ENCODE measurements at regions not wholly inside any gene's neighbourhood (a gene's known extent, or its start where the extent isn't known, plus 50 kb on each side); places are given as distances from the start of the nearest gene placed in this dataset.

DNA sequence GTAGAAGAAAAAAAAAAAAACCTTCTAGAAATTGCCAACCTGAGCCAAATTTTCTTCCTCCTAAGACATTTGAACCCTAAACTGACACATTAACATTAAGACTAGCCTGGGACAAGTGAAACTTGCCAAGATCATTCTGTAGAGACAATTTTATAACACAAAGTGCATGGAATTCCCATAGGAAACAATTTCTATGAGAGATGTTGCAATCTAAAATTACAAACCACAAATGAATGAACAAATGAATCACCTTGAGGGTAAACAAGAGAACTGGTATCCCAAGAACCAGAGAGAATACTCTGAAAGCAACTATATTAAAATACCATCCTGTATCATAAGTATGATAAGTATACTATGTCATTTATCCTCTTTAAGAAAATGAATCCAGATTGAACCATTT is 165.3 kb downstream of the DICER1 start:
- no peak for DNase-seq

DNA sequence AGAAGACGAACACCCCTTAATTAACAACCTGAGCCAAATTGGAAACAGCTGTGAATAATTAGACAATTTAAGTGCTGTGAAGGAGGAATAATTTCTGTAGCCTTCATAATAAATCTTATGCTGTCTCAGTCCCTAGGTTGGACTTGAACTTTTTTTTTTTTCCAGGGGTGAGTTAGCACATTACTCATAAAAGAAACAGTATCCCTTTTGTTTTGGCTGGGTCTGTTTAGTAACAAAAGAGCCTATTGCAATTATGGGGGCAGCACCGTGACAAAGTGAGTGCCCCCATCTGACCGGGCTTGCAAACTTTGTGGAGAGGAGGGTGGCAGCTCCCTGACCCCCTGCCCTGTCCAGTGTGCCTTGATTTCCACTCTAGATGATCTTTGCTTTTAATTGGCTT is 167.4 kb downstream of the DICER1 start:
- no peak for DNase-seq

DNA sequence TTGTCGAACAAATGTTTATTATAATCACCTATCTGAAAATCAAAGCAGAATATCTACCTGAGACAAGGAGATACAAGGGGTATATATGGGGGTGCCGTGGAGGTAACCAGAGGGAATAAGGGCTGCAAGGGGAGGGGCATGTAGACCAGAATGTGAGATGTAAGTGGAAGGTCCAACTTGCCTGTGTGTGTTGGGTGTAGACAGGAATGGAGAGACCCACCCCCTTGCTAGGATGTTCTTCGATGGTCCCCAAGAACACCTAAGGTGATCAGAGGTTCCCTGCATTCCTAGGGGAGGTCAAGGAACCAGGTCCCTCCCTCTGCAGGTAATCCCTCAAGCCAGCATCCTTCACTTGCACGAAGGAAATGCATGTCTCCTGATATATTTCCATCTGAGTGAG is 167.9 kb downstream of the DICER1 start:
- DNase-seq: no peak

DNA sequence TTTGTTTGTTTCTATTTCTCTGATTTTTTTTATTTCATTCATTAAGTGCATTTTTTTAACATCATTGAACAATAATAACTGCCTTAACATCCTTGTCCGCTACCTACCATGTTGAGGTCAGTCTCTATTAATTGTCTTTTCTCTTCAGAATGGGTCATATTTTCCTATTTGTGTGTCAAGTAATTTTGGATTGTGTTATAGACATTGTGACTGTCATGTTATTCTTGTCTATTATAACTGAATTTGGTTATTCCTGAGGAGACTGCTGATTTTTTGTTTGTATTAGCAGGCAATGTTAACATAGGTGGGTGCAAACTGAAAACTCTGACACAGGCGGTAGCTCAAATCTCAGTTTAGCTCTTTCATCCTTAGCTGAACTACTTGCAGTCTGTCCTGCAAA is 169.9 kb downstream of the DICER1 start:
- no peak for DNase-seq

DNA sequence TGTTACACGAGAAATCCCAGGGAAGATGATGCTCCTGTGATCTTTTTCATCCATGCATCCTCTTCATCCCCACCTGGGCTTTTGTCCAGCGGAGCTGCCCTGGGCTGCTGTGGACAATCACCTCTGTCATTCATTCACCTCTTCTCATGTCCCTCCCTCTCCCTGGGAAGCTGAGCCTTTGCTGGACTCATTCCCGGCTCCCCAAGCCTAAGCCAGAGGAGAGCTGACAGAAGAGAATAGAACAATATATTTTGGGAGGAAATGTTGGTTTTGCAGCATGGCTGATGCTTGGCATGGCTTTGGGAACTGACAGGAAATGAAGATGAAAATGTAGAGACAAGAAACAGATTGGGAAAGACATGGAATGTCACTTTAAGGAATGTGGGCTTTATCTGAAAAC is 177.4 kb downstream of the DICER1 start:
- no peak for DNase-seq

DNA sequence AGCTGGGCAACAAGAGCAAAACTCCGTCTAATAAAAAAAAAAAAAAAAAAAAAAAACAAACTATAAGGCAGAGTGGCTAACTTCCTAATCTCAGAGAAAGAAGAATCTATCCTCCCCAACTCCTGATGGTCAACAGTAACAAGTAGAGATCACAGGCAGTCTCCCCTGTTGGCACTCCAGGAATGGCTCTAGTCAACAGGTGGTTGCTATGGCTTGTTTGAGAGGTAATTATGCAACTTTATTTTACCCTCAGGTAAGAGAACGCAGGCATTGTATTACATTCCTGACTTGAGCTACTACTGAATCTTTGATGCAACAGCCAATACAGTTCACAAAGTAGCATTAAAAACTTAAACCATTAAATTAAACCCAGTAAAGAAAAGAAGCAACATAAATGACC is 180.3 kb downstream of the DICER1 start:
- DNase-seq: no peak

DNA sequence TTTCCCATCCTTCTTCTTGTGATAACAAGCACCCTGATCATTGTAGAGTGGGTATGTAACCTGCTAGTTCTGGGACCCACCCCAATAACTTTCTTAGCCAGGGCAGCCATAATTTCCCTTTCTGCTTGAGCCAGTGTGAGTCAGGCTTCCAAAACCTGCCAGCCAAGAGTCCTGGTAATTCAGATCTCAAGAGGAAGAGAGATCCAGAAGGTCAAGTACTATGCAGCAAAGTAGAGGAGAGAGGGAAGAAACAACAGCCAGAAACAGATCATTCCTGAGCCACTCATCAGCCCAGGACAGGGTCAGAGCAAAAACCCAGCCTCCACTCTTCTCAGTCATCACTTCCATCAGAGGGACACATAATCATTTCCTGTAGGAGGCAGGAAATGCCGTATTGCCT is 182.0 kb downstream of the DICER1 start:
- no peak for DNase-seq

DNA sequence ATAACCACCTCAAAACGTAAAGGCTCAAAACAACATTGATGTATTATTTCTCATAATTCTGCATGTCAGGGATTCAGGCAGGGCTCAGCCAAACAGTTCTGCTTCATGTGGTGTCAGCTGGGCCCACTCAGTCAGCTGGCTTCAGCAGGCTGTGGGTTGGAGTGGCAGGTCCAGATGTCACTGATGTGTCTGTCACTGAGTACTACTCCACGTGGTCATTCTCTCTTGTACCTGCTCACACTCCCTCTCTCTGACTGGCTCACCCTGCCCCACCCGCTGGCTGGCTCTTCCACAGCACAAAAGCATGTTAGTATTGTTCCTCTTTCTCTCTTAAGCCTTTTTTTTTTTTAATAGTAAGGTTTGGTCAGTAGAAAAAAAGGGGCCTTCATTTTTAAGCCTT is 182.4 kb downstream of the DICER1 start:
- no peak for DNase-seq

DNA sequence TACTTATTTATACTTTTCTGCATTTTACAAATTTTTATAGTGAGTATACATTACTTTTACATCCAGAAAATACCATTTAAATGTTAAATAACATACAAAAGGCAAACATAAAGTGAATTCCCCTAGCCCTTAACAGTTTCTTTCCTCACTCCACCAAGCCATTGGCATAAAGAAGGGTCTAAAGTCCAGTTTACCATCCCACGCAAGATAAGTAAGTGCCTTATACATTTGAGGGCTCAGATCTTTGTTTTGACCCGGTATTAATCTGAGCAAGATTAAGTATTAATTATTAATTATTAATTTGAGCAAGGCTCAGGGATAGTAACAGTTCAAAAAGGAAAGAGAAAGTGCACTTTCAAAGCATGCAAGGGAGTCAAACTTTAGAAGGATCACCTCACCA is 182.9 kb downstream of the DICER1 start:
- DNase-seq: no peak

DNA sequence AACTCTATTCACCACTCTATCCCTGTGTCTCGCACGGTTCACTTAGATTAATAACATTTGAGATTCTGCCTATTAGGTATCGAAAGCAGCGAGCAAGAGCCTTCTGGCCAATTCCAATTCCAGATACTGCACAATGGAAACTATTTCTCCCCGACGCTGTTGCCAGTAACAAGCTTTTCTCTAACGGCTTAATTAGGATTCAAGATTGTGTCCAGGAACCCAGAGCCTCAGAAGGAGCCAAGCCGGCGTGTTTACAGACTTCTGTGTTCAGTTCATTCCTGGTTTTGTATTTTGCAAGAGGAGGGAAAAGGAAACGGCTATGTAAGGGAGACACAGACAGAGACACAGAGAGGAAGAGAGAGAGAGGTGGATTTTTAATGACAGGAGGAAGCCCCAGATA is 185.6 kb downstream of the DICER1 start:
- DNase-seq: no peak

DNA sequence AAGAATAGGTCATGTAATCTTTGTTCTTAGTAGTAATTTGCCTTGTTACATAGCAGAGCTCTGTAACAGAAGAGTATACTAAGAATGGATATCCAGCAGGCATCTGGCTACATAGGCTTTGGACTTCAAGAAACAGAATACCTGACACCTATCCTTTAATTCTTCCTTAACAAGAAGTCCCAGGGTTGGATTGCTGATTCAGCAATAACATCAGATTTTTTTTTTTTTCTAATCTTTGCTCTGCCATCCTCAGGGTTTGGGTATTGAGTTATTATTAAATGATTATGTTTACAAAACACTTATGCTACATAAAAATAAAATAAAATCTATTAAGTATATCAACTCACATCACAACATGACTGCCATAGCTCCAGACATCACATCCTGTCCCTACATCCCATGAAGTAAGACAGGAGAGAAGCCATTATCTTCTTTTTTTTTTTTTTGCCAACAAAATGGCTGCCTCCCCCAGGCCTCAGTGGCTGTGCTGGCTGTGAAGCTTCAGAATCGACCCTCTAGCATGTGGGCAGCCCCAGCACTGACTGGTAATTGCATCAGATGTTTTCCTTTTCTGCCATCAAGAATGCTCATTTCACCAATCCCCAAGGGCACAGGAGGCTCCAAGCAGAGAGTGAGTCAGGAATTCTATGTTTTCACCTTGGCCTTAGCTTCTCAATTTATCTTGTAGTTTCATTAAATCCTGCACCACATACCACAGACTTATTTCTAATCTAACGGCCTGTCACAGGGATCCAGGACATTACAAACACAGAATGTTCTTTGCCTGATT is 186.2 kb downstream of the DICER1 start:
- DNase-seq: no peak

DNA sequence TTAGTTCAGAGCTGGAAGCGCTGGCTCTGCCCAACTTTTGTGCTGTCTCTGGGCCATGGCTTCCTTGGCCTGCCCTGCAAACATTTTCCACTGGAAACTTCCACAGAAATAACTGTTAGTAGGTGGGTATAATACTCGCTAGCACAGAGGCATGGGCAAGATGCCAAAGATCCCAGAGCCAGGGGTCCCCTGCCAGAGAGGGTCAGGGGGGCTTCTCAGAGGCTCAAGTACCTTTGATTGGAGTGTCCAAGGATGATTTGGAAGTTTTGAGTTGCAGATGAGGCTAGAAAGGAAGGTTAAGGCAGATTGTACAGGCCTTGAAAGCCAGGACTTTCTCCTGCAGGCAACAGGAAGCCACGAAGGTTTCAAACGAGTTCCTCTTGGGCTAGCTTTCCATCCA is 187.6 kb downstream of the DICER1 start:
- no peak for DNase-seq

DNA sequence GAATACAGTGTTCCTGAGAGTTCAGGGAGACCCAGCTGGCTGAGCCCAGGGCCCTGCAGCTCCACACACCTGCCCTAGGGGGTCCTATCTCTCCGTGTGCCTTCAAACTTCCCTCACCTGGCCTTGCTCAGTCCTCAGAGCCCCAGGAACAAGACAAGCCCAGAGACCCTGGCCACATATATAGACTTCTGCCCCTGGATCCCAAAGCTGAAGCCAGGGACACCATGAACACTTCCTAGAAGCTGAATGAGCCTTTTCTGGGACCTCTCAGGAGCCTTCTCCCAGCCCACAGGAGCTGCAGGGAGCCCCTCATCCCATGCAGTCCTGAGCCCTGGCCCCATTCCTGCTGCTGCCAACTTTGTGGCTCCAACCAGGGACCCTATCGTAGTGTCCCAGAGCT is 190.5 kb downstream of the DICER1 start:
- DNase-seq: no peak

DNA sequence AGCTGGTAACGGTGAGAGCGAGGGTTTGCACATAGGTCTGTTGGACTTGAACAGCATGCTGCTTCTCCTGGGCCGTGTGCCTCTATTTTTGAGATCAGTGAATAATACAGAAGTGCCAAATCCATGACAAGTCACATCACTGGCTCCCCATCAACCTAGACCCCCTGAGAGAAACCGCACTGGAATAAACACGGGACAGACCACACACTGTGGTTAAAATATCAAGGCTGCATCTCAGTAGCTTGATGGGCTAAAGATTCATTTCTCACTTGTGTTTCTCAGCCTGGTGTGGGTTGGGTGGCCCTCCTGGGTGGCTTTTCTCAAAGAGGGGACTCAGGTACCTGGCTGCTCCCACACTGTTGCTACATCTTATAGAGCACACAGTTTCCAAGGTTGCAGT is 191.0 kb downstream of the DICER1 start:
- DNase-seq: no peak

DNA sequence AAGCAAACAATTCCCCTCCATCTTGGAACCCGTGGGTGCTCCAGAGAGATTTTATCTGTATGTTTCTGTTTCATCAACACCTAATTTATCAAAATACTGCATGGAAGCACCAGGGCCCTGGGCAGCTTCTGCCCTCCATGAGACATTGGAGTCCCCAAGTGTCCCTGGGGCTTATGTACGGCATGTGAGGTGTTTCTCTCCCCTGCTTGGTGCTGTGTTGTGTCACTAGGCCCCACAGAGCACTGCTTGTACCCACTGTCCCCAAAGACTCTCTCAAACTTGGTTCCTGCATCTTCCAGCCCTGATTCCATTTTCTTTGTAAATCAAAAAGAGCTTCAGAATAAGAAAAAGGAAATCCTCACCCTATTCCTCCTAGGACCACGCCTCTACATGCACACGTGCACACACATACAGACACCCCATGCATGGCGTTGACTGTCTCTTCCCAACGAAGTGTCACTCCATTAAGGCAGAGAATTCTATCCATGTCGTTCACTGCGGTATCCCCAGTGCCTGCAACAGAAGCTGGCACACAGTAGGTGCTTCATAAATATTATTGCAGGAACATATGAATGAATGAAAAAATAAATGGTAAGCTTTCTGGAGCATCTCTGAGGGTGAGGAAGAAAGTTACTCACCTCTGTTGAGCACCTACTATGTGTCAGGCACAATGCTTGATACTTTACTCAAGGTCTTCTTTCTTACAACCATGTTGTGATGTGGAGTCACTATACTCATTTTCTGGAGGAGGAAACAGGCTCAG is 191.6 kb downstream of the DICER1 start:
- DNase-seq: no peak

DNA sequence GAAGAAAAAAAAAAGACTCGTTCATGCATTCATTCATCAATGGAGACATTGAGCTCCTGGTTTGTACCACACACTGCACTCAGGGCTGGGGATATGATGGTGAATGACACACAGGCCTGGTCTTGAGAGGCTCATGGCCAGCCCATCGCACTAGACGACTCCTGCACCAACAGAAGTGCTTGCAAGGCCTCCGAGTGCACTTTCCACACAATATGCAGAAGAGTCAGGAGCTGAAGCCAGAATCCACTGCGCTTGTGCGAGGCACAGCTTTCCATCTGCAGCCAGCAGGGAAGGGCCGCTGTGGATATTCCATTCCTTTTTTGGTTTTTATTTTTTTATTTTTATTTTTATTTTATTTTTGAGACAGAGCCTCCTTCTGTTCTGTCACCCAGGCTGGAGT is 192.4 kb downstream of the DICER1 start:
- DNase-seq: no peak

DNA sequence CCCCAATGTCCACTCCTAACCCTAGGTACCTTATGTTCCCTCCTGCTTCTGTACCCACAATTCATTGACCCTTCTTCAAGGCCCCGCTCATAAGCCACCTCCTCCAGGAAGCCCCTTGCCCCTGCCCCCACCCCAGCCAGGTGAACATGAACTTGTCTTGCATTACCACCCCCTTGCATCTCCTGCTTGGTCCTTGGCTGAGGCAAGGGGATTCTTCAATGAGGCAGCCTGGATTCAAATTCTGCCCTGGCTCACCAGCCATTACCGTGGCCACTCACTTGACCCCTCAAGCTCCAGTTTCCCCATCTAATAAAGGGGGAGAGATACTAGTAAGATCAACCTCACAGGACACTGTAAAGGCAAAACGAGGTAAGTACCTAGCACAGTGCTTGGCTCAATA is 193.1 kb downstream of the DICER1 start:
- no peak for DNase-seq

DNA sequence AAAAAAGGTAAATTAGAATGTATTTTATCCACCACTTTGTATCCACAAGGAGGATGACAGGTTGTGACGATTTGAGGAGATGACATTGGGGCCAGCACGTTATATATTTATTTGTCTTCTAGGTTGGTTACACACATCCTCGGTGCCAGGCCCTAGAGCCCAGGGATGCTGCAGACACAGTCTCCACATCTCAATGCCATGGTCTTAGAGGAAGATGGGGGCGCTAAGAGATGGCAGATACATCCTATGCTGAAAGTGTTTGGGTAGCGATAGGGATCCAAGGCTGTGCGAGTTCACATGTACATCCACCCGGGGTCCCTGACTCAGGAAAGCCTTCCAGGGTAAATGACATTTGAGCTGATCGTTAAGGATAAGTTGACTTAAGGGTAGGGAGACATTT is 193.1 kb upstream of the GSC start:
- DNase-seq: no peak

DNA sequence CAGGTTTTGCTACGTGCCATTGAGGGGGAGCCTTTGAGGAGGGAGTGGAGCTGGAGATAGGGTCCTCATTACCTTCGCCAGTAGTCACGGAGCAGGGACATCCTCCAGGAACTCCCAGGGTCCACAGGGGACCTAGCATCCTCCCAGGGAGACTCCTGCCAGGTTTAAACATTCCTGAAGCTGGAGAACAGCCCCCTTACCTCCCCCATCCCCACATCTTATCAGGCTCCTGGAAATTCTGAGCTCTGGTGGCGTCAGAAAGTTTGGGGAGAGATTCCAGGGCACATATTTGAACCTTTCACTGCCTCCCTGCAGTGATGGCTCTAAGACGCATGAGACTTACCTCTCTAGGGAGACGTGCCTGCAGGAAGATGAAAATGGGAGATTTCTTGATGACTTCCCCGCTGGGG is 192.3 kb upstream of the GSC start:
- no peak for DNase-seq

DNA sequence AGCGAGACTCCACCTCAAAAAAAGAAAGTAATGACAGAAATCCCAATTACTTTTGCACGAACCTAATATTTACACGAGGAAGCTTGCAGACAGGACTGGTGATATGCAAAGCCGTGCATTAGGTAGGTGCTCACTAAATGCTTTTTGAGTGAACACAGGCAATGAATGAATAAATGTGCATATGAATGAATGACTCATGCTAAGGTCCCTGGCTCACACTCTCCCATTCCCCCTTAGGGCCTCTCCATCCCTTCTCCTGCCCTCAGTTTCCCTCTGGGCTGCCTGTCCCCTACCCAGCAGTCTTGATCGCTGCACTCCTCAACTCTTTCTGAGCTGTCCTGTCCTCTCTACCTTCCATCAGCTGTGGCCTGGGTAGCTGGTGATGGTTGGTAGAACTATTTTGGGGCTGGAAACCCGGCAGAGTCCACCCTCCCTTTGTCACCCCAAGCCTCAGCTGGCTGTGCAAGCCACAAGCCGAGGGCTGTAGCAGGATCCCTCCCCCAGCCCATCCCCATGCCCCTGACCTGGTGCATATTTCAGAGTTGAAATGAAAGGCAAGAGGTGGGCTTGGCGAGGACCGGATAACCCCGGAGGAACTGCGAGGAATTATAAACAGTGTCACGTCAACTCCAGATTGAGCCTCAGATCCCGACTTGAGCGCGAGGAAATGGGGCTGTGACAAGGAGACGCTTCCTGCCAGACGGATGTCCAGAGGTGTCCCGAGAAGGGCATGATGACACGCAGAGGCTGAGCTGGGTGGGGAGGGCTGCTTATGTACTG is 191.7 kb upstream of the GSC start:
- DNase-seq: no peak

DNA sequence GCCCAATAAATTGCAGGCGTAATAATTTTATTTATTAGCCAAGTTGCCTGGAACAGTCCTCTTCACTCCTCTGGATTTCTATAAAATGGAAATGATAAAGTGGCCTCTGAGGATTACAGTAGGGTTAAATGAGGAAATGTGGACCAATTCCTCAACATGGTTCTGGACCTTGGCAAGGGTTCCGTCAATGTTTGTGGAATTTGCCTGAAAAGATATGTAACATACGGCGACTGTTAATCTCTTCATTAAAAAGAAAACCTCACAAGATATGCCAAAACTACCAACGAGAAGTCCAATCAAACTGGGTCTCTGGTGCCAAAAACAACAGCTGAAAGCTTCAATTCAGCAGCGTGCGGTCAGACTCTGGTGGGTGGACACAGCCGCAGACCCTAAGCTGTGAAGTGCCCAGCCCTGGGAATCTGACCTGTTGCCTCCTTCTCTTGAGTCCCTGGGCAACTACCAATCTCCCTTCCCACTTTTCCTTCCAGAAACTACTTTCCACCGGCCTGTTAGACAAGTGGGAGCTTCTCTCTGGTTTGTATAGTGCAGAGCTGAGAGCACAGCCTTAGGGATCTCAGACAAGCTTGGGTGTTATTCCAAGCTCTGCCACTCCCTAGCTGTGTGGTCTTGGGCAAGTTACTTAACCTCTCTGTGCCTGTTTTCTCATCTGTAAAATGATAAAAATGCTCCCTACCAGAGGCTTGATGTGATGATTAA is 190.5 kb upstream of the GSC start:
- no peak for DNase-seq

DNA sequence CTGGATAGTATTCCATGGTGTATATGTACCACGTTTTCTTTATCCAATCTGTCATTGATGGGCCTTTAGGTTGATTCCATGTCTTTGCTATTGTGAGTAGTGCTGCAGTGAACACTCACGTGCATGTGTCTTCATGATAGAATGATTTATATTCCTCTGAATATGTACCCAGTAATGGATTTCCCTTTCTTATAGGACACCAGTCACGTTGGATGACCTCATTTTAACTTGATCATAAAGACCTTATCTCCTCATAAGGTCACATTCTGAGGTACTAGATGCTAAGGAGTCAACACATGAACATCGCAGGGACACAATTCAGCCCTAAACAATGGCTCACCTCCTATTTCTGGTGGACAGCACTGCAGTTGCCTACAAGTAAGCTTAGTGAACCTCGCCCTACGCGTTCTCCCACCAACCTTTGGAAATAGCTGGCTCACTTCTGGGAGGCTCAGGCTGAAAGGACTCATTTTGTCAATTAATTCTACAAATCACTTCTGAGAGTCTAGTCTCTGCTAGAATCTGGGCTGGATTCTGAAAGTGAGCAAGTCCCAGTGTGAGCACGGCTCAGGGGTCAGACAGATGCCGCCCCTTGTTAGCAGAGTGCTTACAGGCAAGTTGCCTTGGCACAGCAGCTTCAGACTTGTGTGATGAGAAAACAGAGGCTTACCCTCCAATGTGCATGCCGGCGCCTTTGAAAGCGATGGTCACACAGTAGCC is 183.8 kb upstream of the GSC start:
- no peak for DNase-seq

DNA sequence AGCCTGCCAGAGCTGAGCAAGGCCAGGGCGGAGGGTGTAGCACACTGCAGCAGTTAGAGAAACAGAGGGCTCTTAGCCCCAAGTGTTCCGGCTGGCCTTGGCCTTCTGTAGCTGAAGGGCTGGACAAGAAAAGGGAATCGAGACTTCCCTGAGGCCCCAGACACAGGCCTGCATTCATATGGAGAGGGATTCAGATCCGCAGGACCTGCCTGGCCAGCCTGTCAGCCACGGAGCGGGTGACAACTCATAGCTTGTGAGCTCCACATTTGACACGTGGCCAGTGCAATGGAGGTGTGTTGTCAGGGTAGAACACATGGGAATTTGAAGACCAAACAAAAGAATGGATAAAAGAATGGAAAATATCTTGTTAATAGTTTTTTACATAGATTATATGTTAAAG is 182.2 kb upstream of the GSC start:
- DNase-seq: no peak
